ENCODE measurements at regions not wholly inside any gene's neighbourhood (a gene's known extent, or its start where the extent isn't known, plus 50 kb on each side); places are given as distances from the start of the nearest gene placed in this dataset.

DNA sequence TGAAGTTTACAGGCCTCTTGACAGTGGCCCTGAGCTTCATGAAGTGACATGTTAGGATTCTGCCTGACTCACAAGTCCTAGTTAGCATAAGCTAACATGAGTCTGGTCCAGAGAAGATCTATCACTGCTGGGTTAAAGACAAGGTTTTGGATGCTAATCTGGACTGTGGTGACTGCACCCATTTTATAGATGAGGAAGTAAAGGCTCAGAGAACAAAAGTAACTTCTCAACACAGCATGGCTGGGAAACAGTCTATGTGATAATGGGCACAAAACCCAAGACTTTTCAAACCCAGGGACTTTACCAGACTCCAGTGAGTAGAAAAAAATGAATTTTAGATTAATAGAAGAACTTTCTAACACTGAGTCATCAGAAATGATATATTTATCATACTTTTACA, 236.8 kb upstream of the IRX5 start:
- Histone ChIP-seq H3K36me3 (no peaks in the 10 kb centered on the region), H3K4me1 (ENCODE audit: insufficient read depth) (no peaks in the 10 kb centered on the region), H3K9me3 (no peaks in the 10 kb centered on the region), H3K4me3 (no peak overlapping the region), H3K27me3 (no peaks in the 10 kb centered on the region), H3K27ac (no peak overlapping the region)
- intact Hi-C loops (cut with DNase I), result no loop called here
- TF ChIP-seq, protein P1, sequence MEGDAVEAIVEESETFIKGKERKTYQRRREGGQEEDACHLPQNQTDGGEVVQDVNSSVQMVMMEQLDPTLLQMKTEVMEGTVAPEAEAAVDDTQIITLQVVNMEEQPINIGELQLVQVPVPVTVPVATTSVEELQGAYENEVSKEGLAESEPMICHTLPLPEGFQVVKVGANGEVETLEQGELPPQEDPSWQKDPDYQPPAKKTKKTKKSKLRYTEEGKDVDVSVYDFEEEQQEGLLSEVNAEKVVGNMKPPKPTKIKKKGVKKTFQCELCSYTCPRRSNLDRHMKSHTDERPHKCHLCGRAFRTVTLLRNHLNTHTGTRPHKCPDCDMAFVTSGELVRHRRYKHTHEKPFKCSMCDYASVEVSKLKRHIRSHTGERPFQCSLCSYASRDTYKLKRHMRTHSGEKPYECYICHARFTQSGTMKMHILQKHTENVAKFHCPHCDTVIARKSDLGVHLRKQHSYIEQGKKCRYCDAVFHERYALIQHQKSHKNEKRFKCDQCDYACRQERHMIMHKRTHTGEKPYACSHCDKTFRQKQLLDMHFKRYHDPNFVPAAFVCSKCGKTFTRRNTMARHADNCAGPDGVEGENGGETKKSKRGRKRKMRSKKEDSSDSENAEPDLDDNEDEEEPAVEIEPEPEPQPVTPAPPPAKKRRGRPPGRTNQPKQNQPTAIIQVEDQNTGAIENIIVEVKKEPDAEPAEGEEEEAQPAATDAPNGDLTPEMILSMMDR (IDR thresholded peaks at IDR 0.05), result no peak
- TF ChIP-seq POLR2A (IDR thresholded peaks at IDR 0.05) (no peak), EP300 (IDR thresholded peaks at IDR 0.05) (no peak)
- no peak for DNase-seq

DNA sequence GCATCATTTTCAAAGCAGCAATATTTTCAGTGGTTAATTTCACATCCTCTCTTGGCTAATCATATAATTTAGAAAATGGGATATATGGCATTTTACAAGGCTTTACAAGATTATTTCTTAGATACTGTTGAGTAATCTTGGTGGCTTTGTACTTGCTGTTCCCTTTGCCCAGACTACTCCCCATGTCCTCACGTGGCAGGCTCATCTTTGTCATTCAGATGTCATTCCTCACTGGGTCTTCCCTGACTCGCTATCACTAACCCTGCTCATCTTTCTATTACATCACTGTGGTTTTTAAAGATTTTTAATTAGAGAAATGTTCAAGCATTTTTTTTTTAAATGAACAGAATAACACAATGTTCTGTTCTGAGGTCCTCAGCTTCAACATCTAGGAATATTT, 240.0 kb upstream of the IRX5 start:
- no peaks in the 10 kb centered on the region for H3K9me3 ChIP-seq
- H3K4me1 ChIP-seq (ENCODE audit: insufficient read depth), result no peaks in the 10 kb centered on the region
- WGBS, 3 donors, result 65% methylated on average over 2 of the region's 2 CpGs
- H3K4me3 ChIP-seq, result no peak overlapping the region
- no peak overlapping the region for H3K27ac ChIP-seq
- H3K36me3 ChIP-seq, result no peaks in the 10 kb centered on the region
- TF ChIP-seq, protein P1 (IDR thresholded peaks at IDR 0.05), result no peak
- TF ChIP-seq EP300 (IDR thresholded peaks at IDR 0.05), result no peak
- no peak for TF ChIP-seq POLR2A (IDR thresholded peaks at IDR 0.05)
- no peaks in the 10 kb centered on the region for H3K27me3 ChIP-seq
- intact Hi-C loops (cut with DNase I), result no loop called here
- no peak for DNase-seq

DNA sequence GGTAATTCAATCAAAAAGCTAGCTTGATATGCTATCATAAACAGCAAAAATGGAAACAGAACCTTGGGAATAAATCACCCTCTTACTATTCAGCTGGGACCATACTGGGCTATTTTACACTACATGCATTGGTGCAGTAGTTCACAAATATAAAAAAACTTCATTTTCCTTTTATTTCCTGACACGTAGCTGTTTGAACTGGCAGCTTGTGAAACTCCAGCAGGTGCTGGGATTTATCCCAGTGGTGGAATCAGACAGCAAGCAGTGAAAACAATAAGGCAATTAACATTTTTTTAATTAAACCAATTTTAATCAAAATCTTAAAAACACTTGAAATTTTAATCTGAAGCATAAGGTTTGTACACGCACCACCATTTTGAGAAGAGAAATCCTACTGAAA, 240.4 kb upstream of the IRX5 start:
- DNase-seq, result no peak
- Histone ChIP-seq H3K27me3 (no peaks in the 10 kb centered on the region), H3K27ac (no peak overlapping the region), H3K4me3 (no peak overlapping the region), H3K36me3 (no peaks in the 10 kb centered on the region), H3K4me1 (ENCODE audit: insufficient read depth) (no peaks in the 10 kb centered on the region), H3K9me3 (no peaks in the 10 kb centered on the region)
- intact Hi-C loops (cut with DNase I), result no loop called here
- 67 to 70% (median 68%) methylated on average over 2 of the region's 2 CpGs for WGBS, 3 donors
- TF ChIP-seq POLR2A (IDR thresholded peaks at IDR 0.05), result no peak
- TF ChIP-seq, protein P1 (IDR thresholded peaks at IDR 0.05), result no peak
- no peak for TF ChIP-seq EP300 (IDR thresholded peaks at IDR 0.05)

DNA sequence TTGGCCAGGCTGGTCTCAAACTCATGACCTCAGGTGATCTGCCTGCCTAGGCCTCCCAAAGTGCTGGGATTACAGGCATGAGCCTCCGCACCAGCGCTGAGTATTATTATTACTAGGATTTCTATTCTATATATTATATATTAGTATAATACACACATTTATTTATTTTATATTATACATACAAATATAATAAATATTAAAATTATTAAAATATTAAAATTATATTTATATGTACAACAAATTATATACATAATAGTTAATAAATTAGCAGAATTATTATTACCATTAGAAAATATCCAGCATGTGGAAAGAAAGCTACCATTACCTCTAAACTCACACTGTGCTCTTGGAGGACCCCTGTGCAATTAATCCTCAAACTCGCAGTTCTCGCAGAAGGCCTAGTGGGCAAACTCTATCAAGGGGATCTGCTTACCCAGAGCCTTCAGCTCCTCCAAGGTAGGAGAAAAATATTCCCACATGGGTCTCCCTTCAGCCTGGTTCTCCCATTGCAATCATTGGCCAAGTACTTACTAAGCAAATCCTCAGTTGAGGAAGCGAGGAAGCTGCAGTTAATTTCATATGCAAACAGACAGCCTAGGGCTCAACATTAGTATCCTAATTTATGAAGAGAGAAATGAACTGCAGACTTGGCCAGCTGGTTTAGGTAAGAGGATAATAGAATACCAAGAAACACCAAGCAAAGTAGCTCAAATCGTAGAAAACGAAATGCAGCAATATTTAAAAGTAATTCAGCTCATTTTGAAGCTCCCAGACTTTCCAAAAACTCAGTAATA, 241.4 kb upstream of the IRX5 start:
- intact Hi-C loops (cut with DNase I), result no loop called here
- H3K9me3 ChIP-seq, result no peaks in the 10 kb centered on the region
- no peaks in the 10 kb centered on the region for H3K27me3 ChIP-seq
- DNase-seq, result no peak
- H3K36me3 ChIP-seq, result no peaks in the 10 kb centered on the region
- no peak for TF ChIP-seq POLR2A (IDR thresholded peaks at IDR 0.05)
- no peak overlapping the region for H3K27ac ChIP-seq
- 91 to 93% (median 91%) methylated on average over 7 of the region's 7 CpGs for WGBS, 3 donors
- no peak overlapping the region for H3K4me3 ChIP-seq
- no peaks in the 10 kb centered on the region for H3K4me1 ChIP-seq (ENCODE audit: insufficient read depth)

DNA sequence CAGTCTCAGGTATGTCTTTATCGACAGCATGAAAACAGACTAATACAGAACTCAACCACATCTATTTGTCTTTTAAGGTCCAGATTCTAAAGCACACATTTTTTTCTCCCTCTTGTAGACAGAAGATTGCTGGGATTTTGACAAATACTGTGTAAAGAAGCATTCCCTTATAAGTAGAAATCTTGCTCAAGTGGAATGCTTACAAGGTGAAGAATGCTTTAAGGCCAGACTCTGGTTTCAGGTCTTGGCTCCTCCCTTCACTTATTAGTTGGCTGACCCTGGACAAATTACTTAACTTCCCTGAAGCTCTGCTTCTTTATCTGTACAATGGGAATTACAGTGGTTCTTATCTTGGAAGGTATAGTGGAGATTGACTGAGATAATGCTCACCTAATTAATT, 242.3 kb upstream of the IRX5 start:
- H3K4me3 ChIP-seq, result no peak overlapping the region
- no peak for DNase-seq
- H3K27ac ChIP-seq, result no peak overlapping the region
- no peaks in the 10 kb centered on the region for H3K36me3 ChIP-seq
- no peaks in the 10 kb centered on the region for H3K9me3 ChIP-seq
- no peaks in the 10 kb centered on the region for H3K27me3 ChIP-seq
- H3K4me1 ChIP-seq (ENCODE audit: insufficient read depth), result no peaks in the 10 kb centered on the region
- intact Hi-C loops (cut with DNase I), result no loop called here
- no peak for TF ChIP-seq POLR2A (IDR thresholded peaks at IDR 0.05)
- TF ChIP-seq, protein P1 (IDR thresholded peaks at IDR 0.05), result no peak
- TF ChIP-seq EP300 (IDR thresholded peaks at IDR 0.05), result no peak
- 93 to 97% (median 94%) methylated on average over 1 of the region's 1 CpG for WGBS, 3 donors

Measured in ovary (tissue), 7 donors.